Thymus (tissue), 11 donors: ENCODE measurements at regions not wholly inside any gene's neighbourhood (a gene's known extent, or its start where the extent isn't known, plus 50 kb on each side); places are given as distances from the start of the nearest gene placed in this dataset.

Experiments used
- DNase-seq, 9 donors: peaks; one replicate each; pipeline ENCODE4 v3.0.0-alpha.2; 2013; ENCODE audit warnings: low spot score in 9 of 9, low read depth in 6 of 9, missing footprints in 1 of 9
- H3K27ac ChIP-seq, 2 donors: one replicate each; pipeline ENCODE4 v1.5.1; 2013; ENCODE audit warnings: control low read depth in 1 of 2, low read depth in 1 of 2, low read length in 1 of 2, mild to moderate bottlenecking in 1 of 2, moderate library complexity in 1 of 2
- H3K27me3 ChIP-seq, 2 donors: one replicate each; pipeline ENCODE4 v1.5.1; 2013; ENCODE audit warnings: low read length in 1 of 2; ENCODE audit not compliant: control insufficient read depth in 2 of 2, insufficient read depth in 1 of 2
- H3K36me3 ChIP-seq, 2 donors: one replicate each; pipeline ENCODE4 v1.5.1; 2013; ENCODE audit warnings: low read length in 1 of 2, mild to moderate bottlenecking in 1 of 2, moderate library complexity in 1 of 2; ENCODE audit not compliant: control insufficient read depth in 2 of 2, insufficient read depth in 2 of 2
- H3K4me1 ChIP-seq, 2 donors: one replicate each; pipeline ENCODE4 v1.5.1; 2013; ENCODE audit warnings: low read length in 2 of 2; ENCODE audit not compliant: control insufficient read depth in 2 of 2, insufficient read depth in 2 of 2
- H3K4me3 ChIP-seq, 2 donors: one replicate each; pipeline ENCODE4 v1.5.1; 2013; ENCODE audit warnings: low read length in 2 of 2, control low read depth in 1 of 2, mild to moderate bottlenecking in 1 of 2
- H3K9me3 ChIP-seq, 2 donors: one replicate each; pipeline ENCODE4 v1.5.1; 2013; ENCODE audit warnings: low read length in 1 of 2, mild to moderate bottlenecking in 1 of 2; ENCODE audit not compliant: control insufficient read depth in 2 of 2, insufficient read depth in 1 of 2
- WGBS: extraction: QIAGEN DNeasy Blood & Tissue Kit; methylation state at CpG from one replicate; pipeline ENCODE4 v1.1.7; 2013; 5-methylcytosine and 5-hydroxymethylcytosine counted together
- donor health status: healthy.

- WGBS: 96% methylated on average over 1 of the region's 1 CpG
- Histone ChIP-seq H3K4me1 (no peaks in the 10 kb centered on the region), H3K9me3 (peaks cover 1 to 16% of the 10 kb centered on the region in 2 donors), H3K4me3 (no peak overlapping the region), H3K36me3 (no peaks in the 10 kb centered on the region), H3K27me3 (no peaks in the 10 kb centered on the region), H3K27ac (no peak overlapping the region)
- DNase-seq: no peak
Observed at GRCh38 chr3:96202181-96202580, 612.2 kb upstream of the EPHA6 start.

- Histone ChIP-seq H3K4me1 (no peaks in the 10 kb centered on the region), H3K4me3 (no peak overlapping the region), H3K27me3 (no peaks in the 10 kb centered on the region), H3K36me3 (no peaks in the 10 kb centered on the region), H3K9me3 (peaks cover 0 to 4% of the 10 kb centered on the region in 2 donors), H3K27ac (no peak overlapping the region)
- 92% methylated on average over 1 of the region's 1 CpG for WGBS
- DNase-seq: no peak
Observed at GRCh38 chr3:96209699-96210098, 604.7 kb upstream of the EPHA6 start.

GRCh38 chr3:96213393-96213792 lies 601.0 kb upstream of the EPHA6 start:
- DNase-seq: no peak
- 94% methylated on average over 3 of the region's 3 CpGs for WGBS
- no peaks in the 10 kb centered on the region for H3K36me3 ChIP-seq
- H3K27me3 ChIP-seq: no peaks in the 10 kb centered on the region
- no peak overlapping the region for H3K4me3 ChIP-seq
- peaks cover 0 to 4% of the 10 kb centered on the region in 2 donors for H3K9me3 ChIP-seq
- no peak overlapping the region for H3K27ac ChIP-seq
- H3K4me1 ChIP-seq: no peaks in the 10 kb centered on the region

- Histone ChIP-seq H3K4me1 (no peaks in the 10 kb centered on the region), H3K36me3 (no peaks in the 10 kb centered on the region), H3K9me3 (peaks cover 0 to 4% of the 10 kb centered on the region in 2 donors), H3K27ac (no peak overlapping the region), H3K4me3 (no peak overlapping the region), H3K27me3 (no peaks in the 10 kb centered on the region)
- DNase-seq: no peak
Observed at GRCh38 chr3:96214941-96215340, 599.5 kb upstream of the EPHA6 start.

- Histone ChIP-seq H3K27ac (no peak overlapping the region), H3K36me3 (no peaks in the 10 kb centered on the region)
- 91% methylated on average over 5 of the region's 5 CpGs for WGBS
Observed at GRCh38 chr3:96225494-96225893, 588.9 kb upstream of the EPHA6 start.

GRCh38 chr3:96233679-96234078 lies 580.7 kb upstream of the EPHA6 start:
- WGBS: 83% methylated on average over 1 of the region's 1 CpG
- DNase-seq: no peak
- no peaks in the 10 kb centered on the region for H3K4me1 ChIP-seq
- H3K27me3 ChIP-seq: no peaks in the 10 kb centered on the region
- no peak overlapping the region for H3K4me3 ChIP-seq
- H3K36me3 ChIP-seq: no peaks in the 10 kb centered on the region
- H3K9me3 ChIP-seq: no peaks in the 10 kb centered on the region
- no peak overlapping the region for H3K27ac ChIP-seq

More at GRCh38 chr3:96225494-96225893, 588.9 kb upstream of the EPHA6 start:
- H3K4me3 ChIP-seq: no peak overlapping the region
- no peak for DNase-seq
- no peaks in the 10 kb centered on the region for H3K4me1 ChIP-seq
- H3K27me3 ChIP-seq: no peaks in the 10 kb centered on the region
- H3K9me3 ChIP-seq: no peaks in the 10 kb centered on the region

GRCh38 chr3:96236522-96236921 lies 577.9 kb upstream of the EPHA6 start:
- H3K4me3 ChIP-seq: no peak overlapping the region
- no peaks in the 10 kb centered on the region for H3K4me1 ChIP-seq
- H3K27me3 ChIP-seq: no peaks in the 10 kb centered on the region
- H3K36me3 ChIP-seq: no peaks in the 10 kb centered on the region
- H3K9me3 ChIP-seq: no peaks in the 10 kb centered on the region
- no peak overlapping the region for H3K27ac ChIP-seq
- no peak for DNase-seq
- WGBS: 88% methylated on average over 2 of the region's 2 CpGs

- H3K27me3 ChIP-seq: no peaks in the 10 kb centered on the region
- H3K4me1 ChIP-seq: no peaks in the 10 kb centered on the region
- H3K36me3 ChIP-seq: no peaks in the 10 kb centered on the region
- H3K9me3 ChIP-seq: peaks cover 2 to 10% of the 10 kb centered on the region in 2 donors
- H3K4me3 ChIP-seq: no peak overlapping the region
- no peak for DNase-seq
- no peak overlapping the region for H3K27ac ChIP-seq
Observed at GRCh38 chr3:96259299-96259698, 555.1 kb upstream of the EPHA6 start.

- H3K36me3 ChIP-seq: no peaks in the 10 kb centered on the region
- no peak for DNase-seq
- 95% methylated on average over 2 of the region's 2 CpGs for WGBS
- H3K27me3 ChIP-seq: no peaks in the 10 kb centered on the region
- H3K4me3 ChIP-seq: no peak overlapping the region
- H3K27ac ChIP-seq: no peak overlapping the region
- no peaks in the 10 kb centered on the region for H3K4me1 ChIP-seq
- peaks cover 2 to 7% of the 10 kb centered on the region in 2 donors for H3K9me3 ChIP-seq
Observed at GRCh38 chr3:96264701-96265100, 549.7 kb upstream of the EPHA6 start.
